ENCODE measurements at regions not wholly inside any gene's neighbourhood (a gene's known extent, or its start where the extent isn't known, plus 50 kb on each side); places are given as distances from the start of the nearest gene placed in this dataset.

DNA sequence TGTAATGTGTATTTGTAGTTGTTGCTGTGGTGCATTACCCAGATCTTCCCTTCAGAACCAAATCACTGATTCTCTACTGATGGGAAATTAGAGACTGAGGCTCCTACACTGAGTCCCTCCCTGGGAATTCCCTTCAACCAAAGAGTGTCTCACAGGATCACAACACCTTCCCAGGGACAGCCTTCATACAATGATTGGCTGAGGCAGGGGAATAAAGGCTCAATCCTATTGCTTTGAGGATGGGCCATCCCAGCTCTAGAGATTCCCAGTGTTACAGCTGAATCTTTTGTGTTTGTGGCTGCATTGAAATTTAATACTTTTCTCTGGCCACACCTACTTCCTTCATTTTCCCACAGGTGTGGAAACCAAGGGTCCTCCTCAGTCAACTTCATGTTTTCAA is 96.4 kb upstream of the ELL2 start:
- DNase-seq = no peak

DNA sequence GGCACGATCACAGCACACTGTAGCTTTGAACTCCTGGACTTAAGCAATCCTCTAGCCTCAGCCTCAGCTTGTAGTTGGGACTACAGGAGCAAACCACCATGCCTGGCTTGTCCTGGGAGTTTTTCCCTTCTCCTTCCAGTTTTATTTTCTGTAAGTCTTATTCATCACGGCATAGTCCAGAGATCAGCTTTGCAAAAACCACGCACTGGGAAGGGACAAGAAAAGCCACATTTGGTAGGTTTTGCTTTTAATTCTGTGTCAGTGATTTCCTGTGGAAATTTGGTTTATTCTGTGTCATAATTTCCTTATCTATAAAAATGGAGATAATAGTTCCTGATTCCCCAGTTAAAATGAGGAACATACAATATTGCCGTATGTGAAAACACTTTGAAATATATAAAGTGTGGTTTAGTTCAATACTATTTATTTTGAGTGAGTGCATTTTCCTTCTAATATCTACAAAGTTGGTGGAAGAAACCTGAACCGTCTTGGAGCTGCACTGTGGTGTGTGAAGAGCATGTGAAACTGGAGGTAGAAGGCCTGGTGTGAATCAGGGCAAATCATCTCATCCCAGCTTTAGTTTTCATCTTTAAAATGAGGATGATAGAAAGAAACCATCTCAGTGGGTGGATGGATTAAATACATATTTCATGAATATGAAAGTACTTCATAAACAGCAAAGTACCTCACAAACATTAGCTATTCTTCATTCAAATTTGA is 92.8 kb upstream of the ELL2 start:
- no peak for DNase-seq

DNA sequence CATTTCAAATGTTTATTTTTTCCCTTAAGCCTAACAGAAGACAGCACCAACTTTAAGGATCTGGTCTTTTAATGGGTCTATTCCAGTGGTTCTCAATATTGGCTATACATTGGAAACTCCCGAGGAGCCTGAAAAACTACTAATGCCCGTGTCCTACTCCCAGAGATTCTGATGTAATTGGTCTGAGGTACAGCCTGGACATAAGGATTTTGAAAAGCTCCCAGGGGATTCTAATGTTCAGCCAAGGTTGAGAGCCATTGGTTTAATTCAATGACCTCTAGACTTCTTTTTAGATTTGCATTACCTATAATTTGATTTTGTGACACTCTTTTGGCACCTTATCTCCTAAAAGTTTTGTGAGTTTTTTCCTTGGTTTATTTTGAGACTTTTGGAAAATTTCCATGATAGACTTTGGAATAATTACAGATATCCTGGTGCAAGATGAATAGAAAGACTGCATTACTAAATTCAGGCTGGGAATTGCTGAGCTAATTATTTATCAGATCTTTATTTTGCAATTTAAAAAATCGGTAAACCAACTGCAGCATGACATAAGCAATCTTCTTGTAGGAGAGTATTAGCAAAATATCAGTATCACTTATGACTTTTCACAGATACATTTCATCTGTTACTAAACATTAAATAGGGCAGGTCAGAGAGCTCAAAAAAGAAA is 91.5 kb upstream of the ELL2 start:
- no peak for DNase-seq

DNA sequence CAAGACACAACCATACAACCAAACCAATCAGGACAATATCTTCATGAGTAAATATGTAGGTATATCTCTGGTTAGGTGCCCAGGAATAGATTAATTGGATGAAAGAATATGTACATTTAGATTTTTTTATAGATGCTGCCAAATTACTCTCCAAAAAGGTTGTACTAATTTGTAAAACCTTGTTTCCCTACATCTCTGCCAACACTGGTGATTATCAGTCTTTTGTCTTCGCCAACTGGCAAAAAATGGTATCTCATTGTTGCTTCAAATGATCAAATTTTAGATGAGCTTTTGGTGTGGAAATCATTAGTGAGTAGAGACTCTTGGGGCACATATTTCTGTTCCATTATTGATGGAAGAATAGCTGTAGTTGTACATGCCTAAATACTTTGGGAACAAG is 90.7 kb upstream of the ELL2 start:
- no peak for DNase-seq

DNA sequence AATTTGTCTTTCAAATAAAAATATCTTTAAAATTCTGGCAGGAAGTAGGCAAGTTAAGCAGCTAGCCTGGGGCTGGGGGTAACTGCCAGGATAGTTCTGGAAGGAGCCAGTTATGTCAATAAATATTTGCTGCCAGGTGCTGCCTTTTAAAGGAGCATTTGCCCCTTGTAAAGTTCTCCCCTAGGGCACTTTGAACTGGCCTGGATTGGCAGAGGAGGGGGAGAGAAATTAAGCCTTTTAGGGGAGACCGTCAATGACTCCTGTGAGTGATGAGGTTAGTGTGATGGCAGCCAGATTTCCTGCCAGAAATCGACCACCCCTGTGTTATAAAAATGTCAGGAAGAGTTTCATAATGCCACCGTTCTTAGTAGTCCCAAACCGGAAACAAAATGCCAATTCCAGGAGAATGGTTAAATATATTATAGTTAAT is 89.8 kb upstream of the ELL2 start:
- no peak for DNase-seq

DNA sequence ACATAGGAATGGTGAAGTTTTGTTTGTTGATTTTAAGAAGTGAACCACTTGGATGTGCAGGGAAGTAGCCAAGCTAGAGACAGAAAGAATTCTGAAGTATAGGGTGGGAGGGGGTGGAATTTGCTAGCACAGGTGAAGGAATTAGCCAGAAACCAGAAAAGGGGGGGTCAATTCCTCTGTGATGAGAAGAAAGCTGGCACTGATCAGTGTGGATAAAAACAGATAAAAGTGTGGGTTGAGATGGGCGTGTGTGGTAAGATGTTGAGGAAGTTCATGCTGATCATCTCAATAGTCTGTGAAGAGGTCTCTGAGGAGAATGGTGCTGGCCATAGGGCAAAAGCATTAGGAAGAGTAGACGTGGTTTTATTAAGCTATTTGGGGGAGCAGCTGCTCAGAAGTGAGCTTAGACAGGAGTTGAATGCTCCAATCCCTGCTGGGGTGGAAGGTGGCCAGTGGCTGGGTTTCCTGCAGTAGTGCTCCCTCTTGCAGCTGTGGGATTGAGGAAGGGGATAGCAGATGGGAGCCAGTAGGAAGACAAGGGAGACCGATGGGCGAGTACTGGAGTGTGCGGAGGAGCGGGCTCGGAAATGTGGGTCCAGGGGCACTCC is 88.7 kb upstream of the ELL2 start:
- no peak for DNase-seq

DNA sequence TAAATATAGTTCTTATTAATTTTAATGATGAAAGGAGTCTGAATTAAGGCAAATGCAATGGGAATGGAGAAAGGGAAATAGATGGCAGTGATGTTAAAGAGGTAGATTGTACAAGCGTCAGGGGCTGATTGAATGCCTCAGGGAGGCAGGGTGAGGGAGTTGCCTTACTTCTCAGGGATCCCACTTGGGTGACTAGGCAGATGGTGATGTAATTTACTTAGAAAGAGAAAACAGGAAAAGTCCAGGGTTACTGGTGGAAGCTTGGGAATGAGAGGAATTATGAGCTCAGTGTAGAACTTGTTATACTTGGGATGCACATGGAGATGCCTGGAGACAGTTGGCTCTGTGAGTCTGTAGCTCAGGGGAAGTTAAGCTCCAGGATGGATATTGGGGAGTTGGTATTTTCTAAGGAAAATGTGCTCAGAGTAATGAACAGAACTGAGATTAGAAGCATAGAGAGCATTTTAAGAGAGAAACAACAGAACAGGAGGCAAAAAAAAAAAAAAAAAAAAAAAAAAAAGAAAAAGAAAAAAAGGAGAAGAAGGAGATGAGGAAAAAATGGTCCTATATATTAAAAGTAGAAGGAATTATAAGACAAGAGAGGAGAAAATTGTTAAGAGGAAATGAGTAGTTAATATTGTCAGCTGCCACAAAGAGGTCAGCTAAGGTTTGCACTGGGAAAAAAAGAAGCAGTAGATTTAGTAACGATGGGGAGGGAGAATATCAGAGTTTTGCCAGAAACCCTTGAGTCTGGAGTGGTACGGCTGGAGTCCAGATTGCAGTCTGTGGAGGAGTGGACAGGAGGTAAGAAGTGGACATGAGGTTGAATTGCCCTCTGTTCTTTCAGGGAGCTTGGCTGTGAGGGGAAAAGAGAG is 88.0 kb upstream of the ELL2 start:
- DNase-seq = no peak

DNA sequence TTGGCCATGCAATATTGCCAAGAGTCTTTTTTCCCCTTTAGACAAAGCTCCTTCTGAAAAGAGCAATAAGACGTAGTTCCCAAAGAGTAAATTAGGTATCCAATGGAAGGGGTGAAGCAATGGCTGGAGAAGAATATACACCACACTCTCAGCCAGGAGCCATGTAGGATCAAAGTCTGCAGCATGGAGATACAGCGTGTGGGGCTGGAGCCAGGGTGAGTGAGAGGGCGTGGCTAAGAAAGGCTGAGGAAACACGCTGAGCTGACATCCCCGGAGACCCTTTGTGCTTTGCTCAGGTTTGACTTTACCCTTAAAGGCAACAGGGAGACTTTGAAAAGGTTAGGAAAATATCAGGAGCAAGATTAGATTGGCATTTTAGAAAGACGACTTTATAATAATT is 87.1 kb upstream of the ELL2 start:
- DNase-seq = no peak

DNA sequence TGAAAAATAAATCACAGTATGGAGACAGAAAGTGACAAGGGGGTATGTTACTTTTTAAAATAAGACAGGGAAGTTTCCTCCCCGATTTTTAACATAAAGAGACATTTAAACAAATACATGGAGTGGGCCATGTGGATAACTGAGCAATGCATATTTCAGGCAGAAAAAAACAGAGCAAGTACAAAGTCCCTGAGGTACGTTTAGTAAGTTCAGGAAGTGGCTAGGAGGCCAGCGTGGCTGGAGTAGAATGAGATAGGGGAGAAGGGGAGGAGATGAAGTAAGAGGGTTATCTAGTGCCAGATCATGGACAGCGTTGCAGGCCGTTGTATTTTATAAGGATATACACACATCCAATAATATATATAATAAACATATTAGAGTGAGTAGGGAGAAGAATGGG is 84.2 kb upstream of the ELL2 start:
- DNase-seq = no peak

DNA sequence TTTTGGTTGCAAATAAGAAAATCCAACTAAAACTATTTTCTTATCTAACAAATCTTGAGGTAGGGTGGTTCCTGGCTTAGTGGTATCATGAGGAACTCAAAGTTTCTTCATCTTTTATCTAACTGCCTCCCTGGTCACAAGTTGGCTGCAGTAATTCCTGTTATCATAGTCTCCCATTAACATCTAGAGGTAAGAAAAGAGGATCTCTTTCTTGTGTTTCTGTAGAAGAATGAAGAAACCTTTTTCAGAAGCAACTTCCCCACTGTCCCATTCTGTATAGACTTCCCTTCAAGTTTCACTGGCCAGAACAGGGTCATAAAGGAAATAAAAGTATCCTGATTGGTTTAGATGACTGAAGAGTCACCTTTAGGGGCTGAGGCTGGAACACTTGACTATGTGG is 81.8 kb upstream of the ELL2 start:
- DNase-seq = no peak

DNA sequence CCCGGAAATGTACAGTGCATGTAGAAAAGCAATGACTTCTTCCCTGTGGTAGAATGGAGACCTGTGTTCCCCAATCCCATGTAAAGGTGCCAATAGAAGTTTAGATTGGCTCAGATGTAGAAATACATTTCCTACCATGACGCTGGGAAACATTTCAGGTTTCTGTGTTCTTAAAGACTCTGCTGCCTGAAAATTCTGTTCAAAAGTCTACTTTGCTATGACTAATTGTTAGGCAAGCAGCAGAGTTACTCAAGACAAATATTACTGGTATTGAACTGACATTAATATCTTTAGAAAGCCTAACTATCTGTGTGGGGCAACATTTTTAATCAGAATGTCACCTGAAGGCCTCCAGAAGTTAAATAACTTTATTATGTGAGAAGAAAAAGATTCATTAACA is 75.5 kb upstream of the ELL2 start:
- no peak for DNase-seq

DNA sequence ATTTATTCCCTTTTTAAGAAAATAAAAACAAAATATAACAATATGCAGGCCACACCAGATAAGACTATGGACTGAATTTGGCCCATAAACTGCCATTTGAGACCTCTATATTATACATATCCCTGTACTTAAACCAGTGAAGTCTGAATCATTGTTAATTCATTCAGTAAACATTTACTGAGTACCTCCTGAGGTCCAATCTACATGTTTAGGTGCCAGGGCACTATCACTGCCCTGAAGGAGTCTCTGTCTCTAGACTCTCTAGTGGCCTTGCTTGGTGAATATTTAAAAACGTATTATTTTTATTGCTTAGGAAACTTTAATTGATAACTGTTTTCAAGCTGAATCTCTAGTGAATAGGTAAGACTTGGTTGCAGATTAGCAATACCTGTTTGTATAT is 74.7 kb upstream of the ELL2 start:
- DNase-seq = no peak

DNA sequence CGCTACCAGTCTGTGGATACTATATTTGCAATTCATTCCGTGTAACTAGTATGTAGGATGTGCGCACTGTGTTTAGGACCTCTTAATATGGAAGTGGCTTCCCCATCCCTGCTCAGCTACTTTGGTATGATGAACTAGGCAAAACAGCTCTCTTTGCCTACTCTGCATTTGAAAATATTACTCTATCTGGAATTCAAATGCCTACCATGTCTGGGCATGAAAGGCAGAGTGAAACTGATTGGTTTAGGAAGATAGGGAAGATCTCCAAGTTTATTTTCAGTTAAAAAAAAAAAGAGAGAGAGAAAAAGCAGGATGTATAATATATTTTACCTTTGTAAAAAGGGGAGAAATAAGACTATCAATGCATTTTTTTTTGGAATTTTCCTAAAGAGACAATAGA is 74.1 kb upstream of the ELL2 start:
- no peak for DNase-seq

DNA sequence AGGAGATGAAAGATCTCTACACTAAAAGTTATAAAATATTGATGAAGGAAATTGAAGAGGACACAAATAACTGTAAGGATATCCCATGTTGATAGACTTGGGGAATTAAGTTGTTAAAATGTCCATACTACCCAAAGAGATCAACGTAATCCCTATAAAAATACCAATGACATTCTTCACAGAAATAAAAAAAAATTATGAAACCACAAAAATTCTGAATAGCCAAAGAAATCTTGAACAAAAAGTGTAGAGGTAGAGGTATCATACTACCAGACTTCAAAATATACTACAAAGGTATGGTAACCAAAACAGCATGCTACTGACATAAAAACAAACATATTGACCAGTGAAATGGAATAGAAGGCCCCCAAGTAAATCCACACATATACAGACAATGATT is 71.5 kb upstream of the ELL2 start:
- no peak for DNase-seq

DNA sequence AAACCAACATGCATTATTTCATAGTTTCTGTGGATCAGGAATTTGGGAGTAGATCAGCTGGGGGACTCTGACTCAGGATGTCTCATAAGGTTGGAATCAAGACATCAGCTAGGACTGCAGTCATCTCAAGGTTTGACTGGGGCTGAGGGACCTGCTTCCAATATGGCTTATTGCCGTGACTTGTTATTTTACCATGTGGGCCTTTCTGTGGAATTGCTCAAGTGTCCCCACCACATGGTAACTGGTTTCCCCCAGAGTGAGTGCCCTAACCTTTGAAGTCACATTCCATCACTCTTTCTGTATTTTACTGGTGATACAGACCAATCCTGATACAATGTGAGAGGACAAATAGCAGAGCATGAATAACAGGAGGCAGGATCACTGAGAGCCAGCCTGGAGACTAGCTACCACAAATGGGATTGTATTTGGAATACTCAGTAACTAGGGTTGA is 70.2 kb upstream of the ELL2 start:
- no peak for DNase-seq

DNA sequence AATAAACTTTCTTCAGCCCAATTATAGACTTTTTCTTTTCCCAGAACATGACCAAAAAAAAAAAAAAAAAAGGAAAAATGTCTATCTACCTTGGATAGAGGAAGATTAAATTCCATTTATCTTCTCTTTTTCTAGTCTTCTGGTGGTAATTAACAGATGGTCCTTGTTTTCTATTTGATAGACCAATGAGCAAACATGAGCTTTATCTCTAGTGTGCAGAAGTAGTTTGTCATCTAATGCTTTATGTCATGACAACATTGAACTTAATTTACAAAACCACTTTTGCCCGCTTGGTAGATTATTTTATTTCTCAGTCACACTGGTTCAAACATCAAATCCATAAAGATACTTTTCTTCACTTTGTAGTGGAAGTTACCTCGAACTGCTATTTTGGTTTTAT is 69.5 kb upstream of the ELL2 start:
- DNase-seq = no peak

DNA sequence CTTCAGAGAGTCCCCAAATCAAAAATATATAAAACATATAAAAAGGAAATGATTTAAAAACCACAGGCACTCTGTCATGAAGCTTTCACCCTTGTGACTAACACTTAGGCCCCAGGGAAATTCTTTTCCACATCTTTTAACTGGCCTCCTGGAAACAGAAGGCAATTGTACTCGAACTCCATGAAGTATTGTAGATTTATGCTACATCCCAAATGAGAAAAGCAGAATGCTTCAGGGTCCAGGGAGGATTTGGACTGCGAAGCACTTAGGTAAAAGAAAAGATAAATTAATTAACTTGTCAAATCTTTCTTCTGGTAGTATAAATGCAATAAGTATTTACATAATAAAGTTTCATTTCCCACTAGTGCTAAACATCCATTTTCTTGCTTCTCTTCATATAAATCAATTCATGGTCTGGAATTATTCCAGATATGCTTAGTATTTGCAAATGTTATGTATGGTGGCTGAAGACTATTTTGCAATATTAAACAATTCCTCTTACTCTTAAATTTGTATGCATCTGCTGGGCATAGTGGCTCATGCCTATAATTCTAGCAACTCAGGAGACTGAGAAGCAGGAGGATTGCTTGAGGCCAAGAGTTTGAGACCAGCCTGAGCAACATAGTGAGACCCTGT is 64.9 kb upstream of the ELL2 start:
- no peak for DNase-seq

DNA sequence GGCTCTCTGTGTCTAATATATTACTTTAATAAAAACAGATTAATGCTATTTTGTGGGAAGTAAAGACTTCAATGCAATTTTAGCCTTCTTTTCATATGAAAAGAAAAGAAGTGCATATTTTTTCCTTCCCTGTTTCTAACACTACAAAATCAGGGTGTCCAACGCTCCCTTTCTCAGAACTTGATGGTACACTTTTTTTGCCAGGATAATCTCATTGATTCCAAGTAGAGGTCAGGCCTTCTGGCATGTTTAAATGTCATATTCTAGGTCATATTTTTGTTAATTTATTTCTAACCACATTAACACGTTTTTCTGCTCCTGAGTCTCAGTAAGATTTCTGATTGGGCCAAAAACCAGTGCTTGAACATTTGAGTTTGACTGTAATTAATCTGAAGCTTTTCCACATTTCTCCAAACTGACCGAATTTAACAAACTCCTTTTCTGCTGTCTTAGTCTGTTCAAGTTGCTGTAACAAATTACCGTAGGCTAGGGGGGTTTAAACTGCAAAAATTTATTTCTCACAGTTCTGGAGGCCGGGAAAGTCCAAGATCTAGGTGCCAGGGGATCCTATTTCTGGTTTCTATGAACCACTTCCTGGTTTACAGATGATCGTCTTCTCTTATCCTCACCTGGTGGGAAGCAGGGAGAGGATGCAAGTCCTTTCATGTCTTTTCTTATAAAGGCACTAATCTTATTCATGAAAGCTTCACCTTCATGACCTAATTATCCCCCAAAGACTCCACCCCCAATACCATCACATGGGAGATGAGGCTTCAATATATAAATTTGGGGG is 63.2 kb upstream of the ELL2 start:
- DNase-seq = no peak

DNA sequence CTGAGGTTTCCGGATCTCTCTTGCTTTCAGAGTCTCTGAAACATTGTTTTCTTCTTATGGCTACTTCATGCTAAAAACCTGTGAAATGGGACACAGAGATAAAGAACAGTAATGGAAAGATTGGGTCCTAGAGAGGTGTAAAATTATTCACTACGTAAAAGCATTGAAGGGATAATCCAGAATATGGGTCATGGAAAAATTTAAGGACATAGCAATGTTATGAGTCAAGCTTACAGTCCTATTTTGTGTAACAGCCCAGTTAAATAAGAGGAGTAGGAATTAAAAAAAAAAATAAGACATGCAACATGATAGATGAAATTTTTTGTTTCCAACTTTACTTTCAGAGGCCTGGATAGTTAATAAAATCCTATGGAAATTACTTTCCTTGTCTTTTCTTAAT is 61.9 kb upstream of the ELL2 start:
- DNase-seq = no peak

DNA sequence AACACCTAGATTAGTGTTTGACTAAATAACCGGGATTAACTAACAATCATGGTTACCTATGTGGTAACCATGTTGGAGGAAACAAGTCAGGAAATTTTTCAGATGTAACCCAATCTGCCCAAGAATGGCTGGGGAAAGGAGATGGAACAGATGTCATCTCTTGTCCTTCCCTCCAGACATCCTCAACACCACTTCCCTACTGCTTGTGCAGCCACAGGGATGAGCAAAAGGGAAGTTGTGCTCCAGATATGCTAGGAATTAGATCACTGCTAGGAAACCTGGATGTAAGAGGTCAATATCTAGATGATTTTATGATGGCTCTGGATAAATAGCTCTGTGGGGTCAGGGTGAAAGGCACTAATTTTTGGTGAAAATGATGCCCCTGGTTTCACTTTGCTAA is 61.3 kb upstream of the ELL2 start:
- no peak for DNase-seq

DNA sequence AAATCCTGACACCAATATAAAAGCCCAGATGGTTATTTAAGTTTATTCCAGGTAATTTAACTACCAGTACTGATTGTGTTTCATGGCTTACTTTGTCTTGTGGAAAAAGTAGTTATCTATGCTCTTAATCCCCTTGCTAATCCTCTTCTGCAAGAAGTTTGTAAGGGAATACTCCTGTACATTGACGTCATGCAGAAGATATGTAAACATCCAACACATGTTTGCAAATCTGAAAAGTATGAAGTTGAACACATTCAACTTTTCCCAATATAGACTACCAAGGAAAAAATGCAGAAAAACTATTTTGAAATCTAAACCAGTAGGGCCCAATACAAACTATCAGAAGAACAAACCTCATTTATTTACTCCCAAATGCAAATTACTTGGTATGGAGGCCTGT is 56.3 kb upstream of the ELL2 start:
- no peak for DNase-seq

DNA sequence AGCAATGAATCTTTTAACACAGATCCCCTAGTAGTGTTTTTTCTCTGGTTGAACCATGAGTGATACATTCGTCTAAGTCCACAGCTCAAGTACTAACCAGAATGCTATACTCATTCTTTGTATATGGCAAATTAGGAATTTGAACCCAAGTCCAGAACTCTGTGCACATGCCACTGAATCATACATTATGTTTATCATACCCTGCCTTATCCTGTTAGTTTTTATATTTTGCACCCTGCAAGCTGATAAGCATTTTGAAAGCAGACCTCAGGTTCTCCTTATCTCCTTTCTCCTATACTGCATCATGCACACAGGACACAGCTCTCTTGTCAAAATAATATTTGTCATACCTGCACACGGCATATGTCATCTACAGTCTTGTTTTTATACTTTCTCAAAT is 54.6 kb upstream of the ELL2 start:
- no peak for DNase-seq

Data from activated naive CD4-positive, alpha-beta T cell treated with Interleukin-2 at 50 U/mL for 16 hours (primary cell).